ENCODE measurements at regions not wholly inside any gene's neighbourhood (a gene's known extent, or its start where the extent isn't known, plus 50 kb on each side); places are given as distances from the start of the nearest gene placed in this dataset.
"Not testable (repeated sequence)": the region's sequence is repeated elsewhere in the genome, so short reads cannot be mapped to it uniquely, and the experiment has no call there.

DNA sequence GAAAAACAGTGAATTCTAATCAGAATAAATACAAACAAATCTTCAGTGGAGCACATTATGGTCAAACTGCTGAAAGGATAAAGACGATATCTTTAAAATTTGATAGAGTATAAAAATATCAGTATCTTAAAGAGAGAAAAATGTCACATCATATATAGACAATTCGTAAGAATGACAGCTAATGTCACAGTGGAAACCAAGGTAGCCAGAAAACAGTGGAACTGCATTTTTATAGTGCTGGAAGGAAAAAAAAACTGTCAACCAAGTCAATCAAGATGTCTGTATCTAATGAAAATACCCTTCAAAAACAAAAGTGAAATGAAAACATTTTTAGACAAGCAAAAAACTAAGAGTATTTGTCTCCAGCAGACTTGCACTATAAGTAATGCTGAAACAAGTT is 73.4 kb upstream of the HMGXB4 start:
- no peak for DNase-seq (ENCODE audit: low read depth in 2 of 2)

DNA sequence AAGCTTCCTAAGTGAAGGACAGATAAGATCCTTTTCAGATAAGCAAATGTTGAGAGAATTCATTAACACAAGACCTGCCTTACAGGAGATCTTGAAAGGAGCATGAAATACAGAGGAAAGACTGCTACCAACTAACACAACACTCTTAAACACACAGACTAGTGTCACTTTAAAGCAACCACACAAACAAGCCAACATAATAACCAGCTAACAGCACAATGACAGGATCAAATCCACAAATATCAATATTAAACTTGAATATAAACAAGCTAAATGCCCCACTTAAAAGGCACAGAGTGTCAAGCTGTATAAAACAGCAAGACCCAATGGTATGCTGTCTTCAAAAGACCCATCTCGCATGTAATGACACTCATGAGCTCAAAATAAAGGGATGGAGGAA is 70.8 kb upstream of the HMGXB4 start:
- no peak for DNase-seq (ENCODE audit: low read depth in 2 of 2)

DNA sequence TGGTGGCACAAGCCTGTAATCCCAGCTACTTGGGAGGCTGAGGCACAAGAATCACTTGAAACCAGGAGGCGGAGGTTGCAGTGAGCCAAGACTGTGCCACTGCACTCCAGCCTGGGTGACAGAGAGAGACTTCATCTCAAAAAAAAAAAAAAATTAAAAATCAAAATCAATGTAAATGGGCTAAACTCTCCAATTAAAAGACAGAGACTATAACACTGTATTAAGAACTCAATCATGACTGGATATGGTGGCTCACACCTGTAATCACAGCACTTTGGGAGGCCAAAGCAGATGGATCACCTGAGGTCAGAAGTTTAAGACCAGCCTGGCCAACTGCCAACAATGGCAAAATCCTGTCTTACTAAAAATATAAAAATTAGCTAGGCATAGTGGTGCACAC is 68.4 kb upstream of the HMGXB4 start:
- DNase-seq (ENCODE audit: low read depth in 2 of 2): not testable (repeated sequence)

DNA sequence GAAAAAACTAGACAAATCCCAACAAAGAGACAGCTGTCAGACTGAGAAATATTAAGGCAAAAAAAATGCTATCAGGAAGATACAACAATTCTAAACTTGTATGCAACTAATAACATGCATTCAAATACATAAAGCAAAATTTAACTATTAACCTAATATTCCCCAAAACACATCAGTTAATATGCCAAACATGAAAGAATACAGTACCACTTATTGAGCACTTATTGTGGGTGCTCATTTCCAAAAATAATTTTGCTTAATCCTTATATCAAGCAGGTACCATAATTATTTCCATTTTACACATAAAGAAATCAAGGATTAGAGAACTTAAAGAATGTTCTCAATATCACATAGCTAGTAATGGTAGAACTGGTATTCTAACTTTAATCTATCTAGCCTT is 67.7 kb upstream of the HMGXB4 start:
- DNase-seq (ENCODE audit: low read depth in 2 of 2): no peak

DNA sequence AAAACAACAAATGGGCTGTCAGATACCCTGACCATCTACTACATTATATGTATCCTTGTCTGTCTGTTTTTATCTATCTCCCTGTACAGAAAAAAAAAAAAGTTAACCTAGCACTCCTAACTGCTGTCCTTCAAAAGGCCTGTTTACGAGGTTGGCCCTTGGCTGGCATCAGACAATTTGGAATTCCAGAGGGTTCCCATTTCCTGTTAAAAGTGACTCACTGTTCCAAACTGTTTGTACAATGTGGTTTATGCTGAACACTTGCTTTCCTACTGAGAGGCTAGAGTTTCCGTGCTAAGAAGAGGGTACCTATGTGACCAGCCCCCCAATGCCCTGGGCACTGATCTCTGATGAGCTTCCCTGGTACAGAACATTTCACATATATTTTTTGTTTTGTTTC is 65.9 kb upstream of the HMGXB4 start:
- no peak for DNase-seq (ENCODE audit: low read depth in 2 of 2)

DNA sequence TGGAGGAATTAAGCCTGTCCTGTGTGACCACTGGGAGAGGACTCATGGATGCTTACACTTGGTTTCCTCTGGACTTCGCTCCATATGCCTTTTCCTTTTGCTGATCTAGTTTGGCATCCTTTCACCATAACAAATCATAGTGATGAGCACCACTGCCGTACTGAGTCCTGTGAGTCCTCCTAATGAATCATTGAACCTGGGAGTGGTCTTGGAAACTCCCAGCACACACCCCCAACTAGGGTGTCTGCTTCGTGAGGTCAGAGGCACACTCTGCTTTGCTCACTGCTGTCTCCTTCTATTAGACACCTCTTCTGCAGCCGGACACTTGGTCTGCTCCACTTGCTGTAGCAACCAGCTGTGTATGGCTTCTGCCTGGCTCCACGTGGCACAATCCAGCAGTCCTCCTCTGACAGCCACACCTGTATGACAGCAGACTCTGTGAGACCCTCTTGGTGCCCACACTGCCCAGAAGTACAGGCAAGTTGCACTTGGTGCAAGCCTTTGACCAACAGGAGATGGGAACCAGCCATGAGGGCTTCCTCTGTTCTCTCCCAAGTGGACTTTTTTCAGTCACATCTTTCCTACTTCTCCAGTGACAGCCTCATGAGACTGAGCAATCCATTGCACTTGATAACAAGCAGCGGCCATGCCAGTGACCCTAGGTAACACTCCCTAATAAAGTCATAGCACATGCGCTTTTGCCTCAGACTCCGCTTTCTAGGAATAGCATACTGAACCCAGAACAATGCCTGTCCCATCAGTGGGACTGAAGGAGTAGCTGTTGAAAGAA is 65.0 kb upstream of the HMGXB4 start:
- DNase-seq (ENCODE audit: low read depth in 2 of 2): no peak

DNA sequence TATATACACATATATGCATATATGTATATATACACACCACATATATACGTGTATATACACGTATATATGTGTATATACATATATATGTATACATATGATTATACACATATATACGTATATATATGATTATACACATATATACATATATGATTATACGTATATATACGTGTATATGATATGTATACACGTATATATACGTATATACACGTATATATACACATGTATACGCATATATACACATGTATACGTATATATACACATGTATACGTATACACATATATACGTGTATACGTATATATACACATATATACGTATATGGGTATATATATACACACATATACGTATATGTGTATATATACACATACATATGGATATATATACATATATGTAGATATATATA is 62.1 kb upstream of the HMGXB4 start:
- no peak for DNase-seq (ENCODE audit: low read depth in 2 of 2)

DNA sequence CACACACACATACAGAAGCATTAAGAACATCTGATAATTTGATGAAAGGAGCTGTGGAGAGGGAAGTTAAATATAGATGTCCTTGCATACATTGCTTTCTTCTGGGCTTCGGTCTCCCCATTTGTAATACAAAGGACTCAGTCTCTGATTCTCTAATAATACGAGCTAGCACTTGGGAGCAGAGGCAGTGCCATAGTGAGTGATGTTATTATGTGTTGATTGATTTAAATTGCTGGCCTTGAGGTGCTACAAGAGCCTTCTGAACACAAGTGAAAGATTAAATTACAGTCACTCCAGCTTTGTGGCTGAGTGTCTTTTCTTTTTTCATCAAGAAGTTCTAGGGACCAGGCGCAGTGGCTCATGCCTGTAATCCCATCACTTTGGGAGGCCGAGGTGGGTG is 61.5 kb upstream of the HMGXB4 start:
- no peak for DNase-seq (ENCODE audit: low read depth in 2 of 2)

DNA sequence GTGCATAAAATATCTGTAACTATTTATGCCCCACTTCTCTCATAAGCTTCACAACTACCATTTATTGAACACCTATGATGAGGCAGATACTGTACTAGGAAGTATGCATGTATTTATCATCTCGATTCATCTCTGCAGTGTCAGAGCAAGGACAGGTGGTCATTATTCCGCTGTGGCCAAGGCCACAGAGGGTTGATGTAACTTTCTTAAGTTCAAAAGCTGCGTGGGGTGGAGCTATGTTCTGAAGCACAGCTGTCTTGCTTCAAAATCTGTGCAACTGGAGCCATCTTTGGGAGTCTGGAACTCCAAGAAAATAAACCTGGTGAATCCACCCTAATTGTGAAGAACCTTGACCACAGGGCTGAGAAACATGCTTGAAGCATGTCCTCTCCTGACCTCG is 60.2 kb upstream of the HMGXB4 start:
- DNase-seq (ENCODE audit: low read depth in 2 of 2): no peak

DNA sequence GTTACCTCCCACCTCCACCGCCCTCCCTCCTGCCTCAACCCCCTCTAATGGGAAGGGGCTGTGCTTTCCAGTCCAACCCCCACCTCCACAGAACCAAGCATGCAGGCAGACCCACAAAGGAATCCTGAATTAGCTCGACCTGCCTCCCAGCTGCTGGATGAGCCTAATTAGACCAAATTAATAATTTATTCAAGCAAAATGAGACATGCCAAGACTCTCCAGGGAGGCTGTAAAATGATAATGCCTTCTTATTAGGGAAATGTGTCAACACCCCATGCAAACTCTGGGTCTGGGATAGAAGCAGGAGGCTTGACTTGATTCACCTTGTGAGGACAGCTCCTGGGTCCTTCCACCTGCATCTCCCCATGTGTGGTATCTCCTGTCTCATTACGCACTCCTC is 59.4 kb upstream of the HMGXB4 start:
- no peak for DNase-seq (ENCODE audit: low read depth in 2 of 2)

DNA sequence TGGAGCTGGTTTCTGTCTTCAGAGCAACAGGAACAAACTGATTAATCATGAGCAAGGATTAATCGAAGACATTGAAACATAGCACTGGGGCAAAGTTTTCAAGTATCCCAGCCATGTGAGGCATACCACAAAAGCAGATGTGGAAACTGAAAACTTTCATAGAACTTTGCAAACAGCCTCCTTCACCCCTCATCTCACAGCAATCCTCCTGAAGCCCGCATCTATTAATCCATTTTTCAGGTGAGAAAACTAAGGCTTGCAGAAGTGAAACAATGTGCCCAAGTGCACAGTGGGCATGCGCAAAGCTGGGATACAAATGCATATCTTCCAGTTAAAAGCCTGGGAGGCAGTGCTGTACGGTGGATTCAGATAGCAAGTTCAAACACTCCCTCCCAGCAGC is 58.6 kb upstream of the HMGXB4 start:
- DNase-seq (ENCODE audit: low read depth in 2 of 2): no peak

DNA sequence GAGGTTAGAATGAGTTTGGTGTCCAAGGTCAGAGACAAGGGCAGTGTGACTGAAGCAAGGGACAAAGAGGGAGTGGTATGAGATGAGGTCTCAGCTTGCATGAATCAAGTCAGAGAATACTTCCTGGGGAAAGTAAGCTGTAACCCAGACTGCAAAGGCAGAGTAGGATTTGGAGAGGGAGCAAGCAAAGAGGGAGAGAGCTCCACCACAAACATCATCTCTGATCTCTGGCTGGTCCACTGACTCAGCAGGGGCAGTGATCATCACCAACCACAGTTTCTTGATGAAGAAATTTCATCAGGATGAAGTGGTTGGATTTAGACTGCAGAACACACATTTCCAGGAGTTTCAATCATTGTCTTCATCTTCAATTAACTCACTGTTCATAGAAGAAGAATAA is 54.9 kb upstream of the HMGXB4 start:
- no peak for DNase-seq (ENCODE audit: low read depth in 2 of 2)

DNA sequence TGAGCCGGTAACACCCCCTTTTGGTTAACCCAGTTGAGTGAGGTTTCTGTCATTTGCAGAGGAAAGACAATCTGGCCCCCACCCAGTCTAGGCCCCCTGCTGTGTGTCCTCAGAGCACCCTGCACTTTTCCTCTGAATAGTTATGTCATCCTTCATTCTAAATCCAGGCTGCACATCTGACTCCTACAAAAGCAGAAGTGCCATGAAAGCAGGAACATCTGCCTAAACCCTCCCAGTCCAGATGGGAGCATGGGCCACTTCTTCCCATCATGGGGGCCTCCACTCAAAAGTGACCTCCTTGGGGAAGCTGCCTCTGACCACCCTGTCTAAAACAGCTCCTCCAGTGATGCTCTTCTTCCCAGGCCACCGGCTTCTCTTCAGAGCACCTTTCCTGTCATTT is 53.7 kb upstream of the HMGXB4 start:
- no peak for DNase-seq (ENCODE audit: low read depth in 2 of 2)

DNA sequence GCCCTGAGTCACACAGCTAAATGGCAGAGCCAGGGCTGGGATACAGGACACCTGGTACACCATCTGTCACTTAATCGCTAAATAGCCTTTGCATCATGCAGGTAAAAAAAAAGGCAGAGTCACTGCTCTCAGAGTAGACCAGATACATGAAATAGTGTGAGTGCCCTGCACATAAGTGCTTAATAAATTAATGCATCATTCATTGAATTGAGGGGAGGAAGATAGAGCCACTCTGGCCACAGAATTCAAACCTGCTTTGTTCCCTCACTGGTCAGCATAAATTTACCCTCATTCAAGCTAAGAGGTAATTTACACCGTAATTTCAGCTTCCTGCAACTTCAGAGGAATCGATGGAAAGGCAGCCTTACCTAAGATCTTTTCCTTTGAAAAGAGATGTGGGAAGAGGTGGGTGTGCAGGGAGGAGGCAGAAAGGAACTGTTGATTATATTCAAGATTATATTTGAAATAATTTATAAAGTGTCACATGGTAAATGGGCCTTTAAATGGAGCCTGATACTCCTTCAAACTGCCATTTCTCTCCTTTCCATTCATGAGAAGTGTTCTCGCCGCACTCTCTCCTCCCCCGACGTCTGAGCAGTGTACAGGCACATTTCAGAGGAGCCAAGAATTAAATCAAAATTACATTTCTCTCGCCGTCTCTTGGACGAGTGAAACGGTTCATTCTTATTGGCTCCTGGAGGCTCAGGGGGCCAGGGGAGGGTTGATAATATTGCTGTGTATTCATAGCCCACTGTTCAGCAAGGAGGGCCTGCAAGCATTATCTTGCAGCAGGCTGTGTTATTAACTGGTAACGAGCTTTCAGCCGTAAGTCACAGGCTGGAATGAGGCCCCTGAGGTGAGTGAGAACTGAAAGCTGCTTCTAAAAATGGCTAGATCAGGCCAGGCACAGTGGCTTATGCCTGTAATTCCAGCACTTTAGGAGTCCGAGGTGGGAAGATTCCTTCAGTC is 52.2 kb upstream of the HMGXB4 start:
- DNase-seq (ENCODE audit: low read depth in 2 of 2): no peak

DNA sequence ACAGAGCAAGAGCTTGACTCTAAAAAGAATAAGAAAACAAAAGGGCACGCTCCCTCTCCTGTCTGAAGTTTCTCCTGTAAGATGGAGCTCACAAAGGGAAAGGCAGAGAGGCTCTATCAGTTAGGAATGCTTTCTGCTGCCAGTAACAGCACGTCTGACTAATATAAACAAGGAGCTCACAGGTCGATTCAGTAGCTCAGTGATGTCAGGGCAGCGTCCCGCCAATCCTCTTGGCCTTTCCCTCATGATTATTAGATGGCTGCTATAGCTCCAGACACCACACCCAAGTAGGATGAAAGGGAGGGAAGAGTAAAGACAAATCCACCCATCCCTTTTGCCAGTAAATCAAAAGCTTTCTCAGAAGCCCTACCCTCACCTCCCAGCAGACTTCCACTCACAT is 51.3 kb upstream of the HMGXB4 start:
- DNase-seq (ENCODE audit: low read depth in 2 of 2): no peak

DNA sequence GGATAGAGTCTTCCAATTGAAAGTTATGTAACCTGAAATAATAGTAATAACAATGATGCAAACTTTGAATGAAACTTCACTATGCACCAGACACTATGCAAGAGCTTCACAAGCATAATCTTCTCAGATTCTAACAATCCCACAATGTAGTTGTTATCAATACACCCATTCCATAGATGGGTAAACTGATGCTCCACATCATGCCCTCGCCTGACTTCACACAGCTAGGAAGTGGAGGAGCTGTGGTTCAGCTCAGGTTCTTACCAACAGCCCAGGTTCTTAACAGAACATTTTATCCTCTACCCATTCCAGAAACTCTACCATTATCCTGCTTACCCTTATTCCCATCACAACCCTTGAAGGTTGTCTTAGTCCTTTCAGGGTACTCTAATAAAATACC is 50.4 kb upstream of the HMGXB4 start:
- no peak for DNase-seq (ENCODE audit: low read depth in 2 of 2)

All from activated CD4-positive, alpha-beta T cell treated with anti-CD3 and anti-CD28 coated beads for 24 hours (primary cell).